C4-2B (cell line): ENCODE measurements at regions not wholly inside any gene's neighbourhood (a gene's known extent, or its start where the extent isn't known, plus 50 kb on each side); places are given as distances from the start of the nearest gene placed in this dataset.

ENCODE experiments used
- H3K27ac ChIP-seq: fragments of 450-650 bp; 2 replicates; pipeline ENCODE4 v1.5.1; 2017
- CTCF ChIP-seq: fragments of 450-650 bp; conservative IDR thresholded peaks from 2 replicates; pipeline ENCODE4 v1.5.1; 2017; ENCODE audit warnings: mild to moderate bottlenecking
- ZFX ChIP-seq: fragments of 450-650 bp; IDR thresholded peaks from 2 replicates; pipeline ENCODE4 v1.6.1; 2017

GRCh38 chr7:13420726-13421125 is 568.7 kb downstream of the ETV1 start:
- TF ChIP-seq CTCF = no peak
- TF ChIP-seq ZFX = no peak
- no peak overlapping the region for H3K27ac ChIP-seq

- no peak for TF ChIP-seq ZFX
- no peak for TF ChIP-seq CTCF
- peak overlapping the region; percentile 69 for H3K27ac ChIP-seq
Observed at GRCh38 chr7:13421776-13422175, 567.7 kb downstream of the ETV1 start.

GRCh38 chr7:13433946-13434345 is 555.5 kb downstream of the ETV1 start:
- TF ChIP-seq CTCF (no peak), ZFX (no peak)

GRCh38 chr7:13442226-13442625 is 547.2 kb downstream of the ETV1 start:
- H3K27ac ChIP-seq = no peak overlapping the region
- TF ChIP-seq CTCF = no peak
- no peak for TF ChIP-seq ZFX

More at GRCh38 chr7:13433946-13434345, 555.5 kb downstream of the ETV1 start:
- no peak overlapping the region for H3K27ac ChIP-seq

GRCh38 chr7:13447637-13448036 is 541.8 kb downstream of the ETV1 start:
- TF ChIP-seq ZFX = no peak
- TF ChIP-seq CTCF = no peak
- no peak overlapping the region for H3K27ac ChIP-seq

- TF ChIP-seq CTCF = no peak
- no peak for TF ChIP-seq ZFX
- H3K27ac ChIP-seq = no peak overlapping the region
Observed at GRCh38 chr7:13448243-13448642, 541.2 kb downstream of the ETV1 start.

GRCh38 chr7:13449460-13449859 is 540.0 kb downstream of the ETV1 start:
- no peak overlapping the region for H3K27ac ChIP-seq
- TF ChIP-seq CTCF (no peak), ZFX (no peak)
